Liver (tissue), 8 donors: ENCODE measurements at regions not wholly inside any gene's neighbourhood (a gene's known extent, or its start where the extent isn't known, plus 50 kb on each side); places are given as distances from the start of the nearest gene placed in this dataset.

Experiments
- DNase-seq: peaks from one replicate; pipeline ENCODE4 v3.0.0-alpha.2; 2017; ENCODE audit warnings: low spot score
- H3K27ac ChIP-seq, 2 donors: one replicate each; pipeline ENCODE4 v1.7.0; 2013; ENCODE audit warnings: inconsistent platforms in 2 of 2, low read length in 2 of 2, control low read depth in 1 of 2, low read depth in 1 of 2, mild to moderate bottlenecking in 1 of 2
- H3K27me3 ChIP-seq, 4 donors: one replicate each; pipeline versions ENCODE4 v1.6.1 to v1.7.0; 2013; ENCODE audit warnings: low read length in 3 of 4, inconsistent platforms in 1 of 4, mild to moderate bottlenecking in 1 of 4, moderate library complexity in 1 of 4; ENCODE audit not compliant: control insufficient read depth in 4 of 4, insufficient read depth in 4 of 4
- H3K36me3 ChIP-seq, 4 donors: one replicate each; pipeline versions ENCODE4 v1.6.1 to v1.7.0; 2013; ENCODE audit warnings: low read length in 3 of 4, mild to moderate bottlenecking in 3 of 4, low read depth in 1 of 4, moderate library complexity in 1 of 4; ENCODE audit not compliant: control insufficient read depth in 4 of 4, insufficient read depth in 3 of 4
- H3K4me1 ChIP-seq, 4 donors: one replicate each; pipeline versions ENCODE4 v1.6.1 to v1.7.0; 2013; ENCODE audit warnings: low read length in 3 of 4, mild to moderate bottlenecking in 3 of 4, moderate library complexity in 1 of 4; ENCODE audit not compliant: control insufficient read depth in 4 of 4, insufficient read depth in 4 of 4
- H3K4me3 ChIP-seq, 3 donors: one replicate each; pipeline versions ENCODE4 v1.6.1 to v1.7.0; 2013; ENCODE audit warnings: low read length in 3 of 3, control low read depth in 1 of 3, low read depth in 1 of 3, mild to moderate bottlenecking in 1 of 3
- H3K9ac ChIP-seq, 2 donors: one replicate each; pipeline ENCODE4 v1.7.0; 2013; ENCODE audit warnings: low read length in 2 of 2, mild to moderate bottlenecking in 2 of 2, moderate library complexity in 2 of 2, control low read depth in 1 of 2, low read depth in 1 of 2
- H3K9me3 ChIP-seq, 4 donors: one replicate each; pipeline versions ENCODE4 v1.6.1 to v1.7.0; 2013; ENCODE audit warnings: low read length in 3 of 4; ENCODE audit not compliant: control insufficient read depth in 4 of 4
- EGR1 ChIP-seq, 2 donors: IDR thresholded peaks; 2 replicates each; pipeline ENCODE4 v1.6.1; 2016 to 2018; ENCODE audit warnings: antibody characterized with exemption in 2 of 2, low read depth in 2 of 2
- FOXA1 ChIP-seq: IDR thresholded peaks from 2 replicates; pipeline ENCODE4 v1.6.1; 2016; ENCODE audit warnings: antibody characterized with exemption
- FOXA2 ChIP-seq: IDR thresholded peaks from 2 replicates; pipeline ENCODE4 v1.6.1; 2016; ENCODE audit warnings: antibody characterized with exemption
- GABPA ChIP-seq, 2 donors: IDR thresholded peaks in 1 of 2; conservative IDR thresholded peaks in 1 of 2; 2 replicates each; pipeline ENCODE4 v1.6.1; 2016; ENCODE audit warnings: antibody characterized with exemption in 2 of 2, mild to moderate bottlenecking in 1 of 2, moderate library complexity in 1 of 2
- HNF4A ChIP-seq, 2 donors: conservative IDR thresholded peaks; 2 replicates each; pipeline ENCODE4 v1.6.1; 2016; ENCODE audit warnings: antibody characterized with exemption in 2 of 2, mild to moderate bottlenecking in 2 of 2
- HNF4G ChIP-seq: IDR thresholded peaks from 2 replicates; pipeline ENCODE4 v1.6.1; 2016; ENCODE audit warnings: antibody characterized with exemption
- JUND ChIP-seq, 2 donors: IDR thresholded peaks; 2 replicates each; pipeline ENCODE4 v1.6.1; 2016; ENCODE audit warnings: antibody characterized with exemption in 2 of 2
- MAX ChIP-seq: IDR thresholded peaks from 2 replicates; pipeline ENCODE4 v1.6.1; 2016; ENCODE audit warnings: antibody characterized with exemption
- NR2F2 ChIP-seq: IDR thresholded peaks from 2 replicates; pipeline ENCODE4 v1.6.1; 2016; ENCODE audit warnings: antibody characterized with exemption
- RAD21 ChIP-seq, 2 donors: IDR thresholded peaks; 2 replicates each; pipeline ENCODE4 v1.6.1; 2016; ENCODE audit warnings: antibody characterized with exemption in 2 of 2, mild to moderate bottlenecking in 2 of 2
- REST ChIP-seq: IDR thresholded peaks from 2 replicates; pipeline ENCODE4 v1.6.1; 2016; ENCODE audit warnings: antibody characterized with exemption, mild to moderate bottlenecking
- RXRA ChIP-seq, 2 donors: IDR thresholded peaks; 2 replicates each; pipeline ENCODE4 v1.6.1; 2017 to 2018; ENCODE audit warnings: antibody characterized with exemption in 2 of 2, mild to moderate bottlenecking in 1 of 2
- SP1 ChIP-seq: IDR thresholded peaks from 2 replicates; pipeline ENCODE4 v1.6.1; 2018; ENCODE audit warnings: antibody characterized with exemption, mild to moderate bottlenecking
- TAF1 ChIP-seq: conservative IDR thresholded peaks from 2 replicates; pipeline ENCODE4 v1.6.1; 2016; ENCODE audit warnings: antibody characterized with exemption, mild to moderate bottlenecking
- YY1 ChIP-seq: IDR thresholded peaks from 2 replicates; pipeline ENCODE4 v1.6.1; 2016; ENCODE audit warnings: antibody characterized with exemption, mild to moderate bottlenecking
- ZBTB33 ChIP-seq: IDR thresholded peaks from 2 replicates; pipeline ENCODE4 v1.6.1; 2016; ENCODE audit warnings: antibody characterized with exemption
- WGBS: extraction: QIAGEN DNeasy Blood & Tissue Kit; methylation state at CpG from one replicate; pipeline ENCODE4 v1.1.7; 2013; 5-methylcytosine and 5-hydroxymethylcytosine counted together
- TF ChIP-seq, protein P1 (sequence below): IDR thresholded peaks from 2 replicates; pipeline ENCODE4 v1.6.1; 2016; ENCODE audit warnings: antibody characterized with exemption
- TF ChIP-seq, protein P2 (sequence below): fragments of 150-350 bp; IDR thresholded peaks from 2 replicates; pipeline ENCODE4 v1.5.1; 2017; ENCODE audit warnings: improper control_type of control experiment, low read depth, low read length; ENCODE audit not compliant: missing input control
- donor health status: healthy.
- donor health status: healthy.
- donor health status: healthy.
- donor health status: healthy.
- donor health status: healthy.

DNA sequence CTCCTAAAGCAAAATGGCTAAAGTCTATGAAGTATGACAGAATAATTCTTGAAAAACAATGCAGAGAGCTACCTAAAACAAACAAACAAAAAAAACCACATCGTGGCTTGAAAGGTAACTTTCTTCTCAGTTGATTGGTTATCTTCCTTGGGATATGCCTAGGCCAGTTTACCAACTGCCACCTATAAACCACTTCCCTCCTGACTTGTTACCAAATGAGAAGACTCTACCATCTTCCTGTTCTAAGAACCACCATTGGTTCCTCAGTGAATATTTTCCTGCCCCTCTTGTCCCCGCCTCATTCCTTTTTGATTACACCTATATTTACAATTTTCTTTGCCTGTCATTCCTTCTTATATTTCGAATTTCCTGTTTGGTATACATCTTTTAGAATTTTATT lies 336.6 kb downstream of the SIPA1L2 start (continued):
- no peak for TF ChIP-seq GABPA (IDR thresholded peaks at IDR 0.05 in 1 of 2, conservative IDR thresholded peaks at IDR 0.05 in 1 of 2)
- no peak for TF ChIP-seq RAD21 (IDR thresholded peaks at IDR 0.05)
- TF ChIP-seq YY1: no peak
- TF ChIP-seq FOXA2: no peak

- Histone ChIP-seq H3K36me3 (no peaks in the 10 kb centered on the region), H3K27me3 (no peaks in the 10 kb centered on the region), H3K9me3 (no peaks in the 10 kb centered on the region), H3K4me3 (no peak overlapping the region), H3K27ac (no peak overlapping the region), H3K4me1 (no peaks in the 10 kb centered on the region), H3K9ac (no peak overlapping the region)
- TF ChIP-seq SP1 (no peak), GABPA (IDR thresholded peaks at IDR 0.05 in 1 of 2, conservative IDR thresholded peaks at IDR 0.05 in 1 of 2) (no peak), TAF1 (no peak), YY1 (no peak), ZBTB33 (no peak), HNF4G (no peak), MAX (no peak), JUND (IDR thresholded peaks at IDR 0.05) (no peak), FOXA2 (no peak), NR2F2 (no peak), RXRA (IDR thresholded peaks at IDR 0.05) (no peak), FOXA1 (no peak), RAD21 (IDR thresholded peaks at IDR 0.05) (no peak), REST (no peak), EGR1 (IDR thresholded peaks at IDR 0.05; ENCODE audit: low read depth in 2 of 2) (no peak), HNF4A (conservative IDR thresholded peaks at IDR 0.05) (no peak)
- TF ChIP-seq, protein P1, sequence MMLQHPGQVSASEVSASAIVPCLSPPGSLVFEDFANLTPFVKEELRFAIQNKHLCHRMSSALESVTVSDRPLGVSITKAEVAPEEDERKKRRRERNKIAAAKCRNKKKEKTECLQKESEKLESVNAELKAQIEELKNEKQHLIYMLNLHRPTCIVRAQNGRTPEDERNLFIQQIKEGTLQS: no peak
- TF ChIP-seq, protein P2, sequence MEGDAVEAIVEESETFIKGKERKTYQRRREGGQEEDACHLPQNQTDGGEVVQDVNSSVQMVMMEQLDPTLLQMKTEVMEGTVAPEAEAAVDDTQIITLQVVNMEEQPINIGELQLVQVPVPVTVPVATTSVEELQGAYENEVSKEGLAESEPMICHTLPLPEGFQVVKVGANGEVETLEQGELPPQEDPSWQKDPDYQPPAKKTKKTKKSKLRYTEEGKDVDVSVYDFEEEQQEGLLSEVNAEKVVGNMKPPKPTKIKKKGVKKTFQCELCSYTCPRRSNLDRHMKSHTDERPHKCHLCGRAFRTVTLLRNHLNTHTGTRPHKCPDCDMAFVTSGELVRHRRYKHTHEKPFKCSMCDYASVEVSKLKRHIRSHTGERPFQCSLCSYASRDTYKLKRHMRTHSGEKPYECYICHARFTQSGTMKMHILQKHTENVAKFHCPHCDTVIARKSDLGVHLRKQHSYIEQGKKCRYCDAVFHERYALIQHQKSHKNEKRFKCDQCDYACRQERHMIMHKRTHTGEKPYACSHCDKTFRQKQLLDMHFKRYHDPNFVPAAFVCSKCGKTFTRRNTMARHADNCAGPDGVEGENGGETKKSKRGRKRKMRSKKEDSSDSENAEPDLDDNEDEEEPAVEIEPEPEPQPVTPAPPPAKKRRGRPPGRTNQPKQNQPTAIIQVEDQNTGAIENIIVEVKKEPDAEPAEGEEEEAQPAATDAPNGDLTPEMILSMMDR: no peak
- no peak for DNase-seq
- 88% methylated on average over 7 of the region's 7 CpGs for WGBS
Observed at GRCh38 chr1:232292818-232293217, 337.1 kb downstream of the SIPA1L2 start.
